Stromal cell of bone marrow (primary cell): ENCODE measurements at regions not wholly inside any gene's neighbourhood (a gene's known extent, or its start where the extent isn't known, plus 50 kb on each side); places are given as distances from the start of the nearest gene placed in this dataset.
"Not testable (repeated sequence)": the region's sequence is repeated elsewhere in the genome, so short reads cannot be mapped to it uniquely, and the experiment has no call there.

ENCODE experiments used
- DNase-seq: peaks from one replicate; pipeline ENCODE4 v3.0.0-alpha.2; 2012; ENCODE audit warnings: low read depth

- no peak for DNase-seq
Observed at GRCh38 chrY:9118704-9119103, 218.6 kb upstream of the TSPY4 start.

GRCh38 chrY:9124623-9125022 lies 212.6 kb upstream of the TSPY4 start:
- no peak for DNase-seq

GRCh38 chrY:9126545-9126944 lies 210.7 kb upstream of the TSPY4 start:
- peak; percentile 28 for DNase-seq

GRCh38 chrY:9143366-9143765 lies 193.9 kb upstream of the TSPY4 start:
- not testable (repeated sequence) for DNase-seq

GRCh38 chrY:9154552-9154951 lies 182.7 kb upstream of the TSPY4 start:
- not testable (repeated sequence) for DNase-seq

- DNase-seq: no peak
Observed at GRCh38 chrY:9155721-9156120, 181.5 kb upstream of the TSPY4 start.

- no peak for DNase-seq
Observed at GRCh38 chrY:9158616-9159015, 178.6 kb upstream of the TSPY4 start.

- DNase-seq: not testable (repeated sequence)
Observed at GRCh38 chrY:9160331-9160730, 176.9 kb upstream of the TSPY4 start.

- DNase-seq: peak; percentile 29
Observed at GRCh38 chrY:9160976-9161375, 176.3 kb upstream of the TSPY4 start.

GRCh38 chrY:9161990-9162389 lies 175.3 kb upstream of the TSPY4 start:
- DNase-seq: not testable (repeated sequence)

- DNase-seq: not testable (repeated sequence)
Observed at GRCh38 chrY:9162424-9162823, 174.8 kb upstream of the TSPY4 start.

GRCh38 chrY:9177641-9178040 lies 159.6 kb upstream of the TSPY4 start:
- not testable (repeated sequence) for DNase-seq

GRCh38 chrY:9184827-9185226 lies 152.4 kb upstream of the TSPY4 start:
- DNase-seq: not testable (repeated sequence)

GRCh38 chrY:9207082-9207481 lies 130.2 kb upstream of the TSPY4 start:
- DNase-seq: not testable (repeated sequence)

GRCh38 chrY:9226409-9226808 lies 110.9 kb upstream of the TSPY4 start:
- no peak for DNase-seq

- no peak for DNase-seq
Observed at GRCh38 chrY:9257255-9257654, 80.0 kb upstream of the TSPY4 start.

GRCh38 chrY:9257725-9258124 lies 79.5 kb upstream of the TSPY4 start:
- no peak for DNase-seq

GRCh38 chrY:9259368-9259767 lies 77.9 kb upstream of the TSPY4 start:
- DNase-seq: no peak

GRCh38 chrY:9260426-9260825 lies 76.8 kb upstream of the TSPY4 start:
- no peak for DNase-seq

GRCh38 chrY:9265551-9265950 lies 71.7 kb upstream of the TSPY4 start:
- DNase-seq: no peak

GRCh38 chrY:9270351-9270750 lies 66.9 kb upstream of the TSPY4 start:
- not testable (repeated sequence) for DNase-seq

- not testable (repeated sequence) for DNase-seq
Observed at GRCh38 chrY:9272847-9273246, 64.4 kb upstream of the TSPY4 start.

- DNase-seq: not testable (repeated sequence)
Observed at GRCh38 chrY:9278842-9279241, 58.4 kb upstream of the TSPY4 start.
